Astrocyte (in vitro differentiated cells and primary cell): ENCODE measurements at regions not wholly inside any gene's neighbourhood (a gene's known extent, or its start where the extent isn't known, plus 50 kb on each side); places are given as distances from the start of the nearest gene placed in this dataset.

ENCODE experiments used
- CTCF ChIP-seq: IDR thresholded peaks from 2 replicates; pipeline ENCODE4 v1.5.1; 2011; ENCODE audit warnings: low read depth, mild to moderate bottlenecking, inconsistent platforms, low read length, moderate library complexity; ENCODE audit not compliant: insufficient read depth
- EZH2 ChIP-seq: IDR thresholded peaks from 2 replicates; pipeline ENCODE4 v1.6.1; 2012; ENCODE audit warnings: mild to moderate bottlenecking, low read length, inconsistent platforms; ENCODE audit not compliant: insufficient read depth

DNA sequence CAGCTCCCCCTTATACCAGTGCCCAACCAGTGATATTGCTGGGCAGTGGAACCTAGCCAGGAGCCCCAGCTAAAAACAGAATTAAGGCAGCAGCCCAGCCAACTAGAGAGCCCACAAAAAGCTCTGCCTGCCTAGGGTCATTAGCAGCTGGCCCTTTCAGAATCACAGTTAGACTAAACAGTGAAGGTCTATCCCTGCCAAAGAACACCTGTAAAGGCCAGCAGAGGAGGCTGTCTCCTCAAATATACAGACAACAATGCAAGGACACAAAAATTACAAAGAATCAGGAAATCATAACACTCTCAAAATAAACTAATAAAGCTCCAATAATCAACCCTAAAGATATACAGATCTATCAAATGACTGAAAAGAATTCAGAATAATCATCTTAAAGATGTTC lies 77.8 kb upstream of the HTR1E start:
- TF ChIP-seq CTCF (no peak), EZH2 (no peak)
